CD4-positive, alpha-beta T cell treated with Interleukin-10 for 1 hour (primary cell): ENCODE measurements at regions not wholly inside any gene's neighbourhood (a gene's known extent, or its start where the extent isn't known, plus 50 kb on each side); places are given as distances from the start of the nearest gene placed in this dataset.

Experiments used
- DNase-seq: peaks from one replicate; pipeline ENCODE4 v3.0.0-alpha.2; 2020

- no peak for DNase-seq
These were observed 225.8 kb upstream of the COPS8 start for GRCh38 chr2:236859908-236860307.

- no peak for DNase-seq
These were observed 224.4 kb upstream of the COPS8 start for GRCh38 chr2:236861196-236861875.

- DNase-seq: no peak
These were observed 223.7 kb upstream of the COPS8 start for GRCh38 chr2:236861944-236862343.

- DNase-seq: no peak
These were observed 223.2 kb upstream of the COPS8 start for GRCh38 chr2:236862526-236862925.

GRCh38 chr2:236862961-236863728, 222.5 kb upstream of the COPS8 start:
- no peak for DNase-seq

- no peak for DNase-seq
These were observed 222.0 kb upstream of the COPS8 start for GRCh38 chr2:236863729-236864126.

GRCh38 chr2:236865052-236865451, 220.6 kb upstream of the COPS8 start:
- no peak for DNase-seq

GRCh38 chr2:236866542-236867340, 218.9 kb upstream of the COPS8 start:
- DNase-seq: no peak

GRCh38 chr2:236867441-236868260, 218.0 kb upstream of the COPS8 start:
- no peak for DNase-seq

- DNase-seq: no peak
These were observed 215.3 kb upstream of the COPS8 start for GRCh38 chr2:236870370-236870769.

- DNase-seq: no peak
These were observed 214.1 kb upstream of the COPS8 start for GRCh38 chr2:236871500-236872001.

- DNase-seq: no peak
These were observed 213.7 kb upstream of the COPS8 start for GRCh38 chr2:236872015-236872414.

GRCh38 chr2:236872981-236873380, 212.7 kb upstream of the COPS8 start:
- DNase-seq: no peak

- DNase-seq: no peak
These were observed 212.1 kb upstream of the COPS8 start for GRCh38 chr2:236873636-236874035.

- no peak for DNase-seq
These were observed 210.7 kb upstream of the COPS8 start for GRCh38 chr2:236874866-236875481.

- no peak for DNase-seq
These were observed 209.7 kb upstream of the COPS8 start for GRCh38 chr2:236875906-236876505.

- no peak for DNase-seq
These were observed 209.0 kb upstream of the COPS8 start for GRCh38 chr2:236876642-236877041.

- DNase-seq: no peak
These were observed 207.7 kb upstream of the COPS8 start for GRCh38 chr2:236877972-236878371.

GRCh38 chr2:236879416-236879963, 206.2 kb upstream of the COPS8 start:
- DNase-seq: no peak

- no peak for DNase-seq
These were observed 203.6 kb upstream of the COPS8 start for GRCh38 chr2:236882074-236882473.

GRCh38 chr2:236882930-236883329, 202.8 kb upstream of the COPS8 start:
- no peak for DNase-seq
